SKM-1 (cell line): ENCODE measurements at regions not wholly inside any gene's neighbourhood (a gene's known extent, or its start where the extent isn't known, plus 50 kb on each side); places are given as distances from the start of the nearest gene placed in this dataset.
A peak's percentile ranks its signal among the peaks of the same experiment; 100 is the strongest.
"Not testable (repeated sequence)": the region's sequence is repeated elsewhere in the genome, so short reads cannot be mapped to it uniquely, and the experiment has no call there.

Experiments
- DNase-seq: peaks from one replicate; lab custom pipeline; 2025; ENCODE audit not compliant: unreplicated experiment; lab: John Stamatoyannopoulos, UW

DNA sequence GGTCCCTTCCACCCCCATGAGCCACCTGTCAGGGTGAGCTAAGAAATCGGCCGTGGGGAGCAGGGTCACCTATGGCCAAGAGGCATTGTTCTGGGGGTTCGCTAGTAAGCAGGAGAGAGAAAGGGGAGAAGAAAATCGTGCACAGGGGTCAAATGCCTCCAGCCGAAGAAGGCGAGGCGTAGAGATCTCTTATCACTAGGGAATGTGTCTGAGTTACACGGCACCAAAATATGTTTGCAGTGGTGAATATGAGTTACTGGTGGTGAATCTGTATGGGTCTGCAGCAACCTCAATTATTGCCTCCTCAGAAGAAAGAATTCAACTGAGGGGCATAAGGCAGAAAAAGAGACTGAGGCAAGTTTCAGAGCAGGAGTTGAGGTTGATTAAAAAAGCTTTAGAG lies 54.2 kb upstream of the RABGAP1L start:
- no peak for DNase-seq

DNA sequence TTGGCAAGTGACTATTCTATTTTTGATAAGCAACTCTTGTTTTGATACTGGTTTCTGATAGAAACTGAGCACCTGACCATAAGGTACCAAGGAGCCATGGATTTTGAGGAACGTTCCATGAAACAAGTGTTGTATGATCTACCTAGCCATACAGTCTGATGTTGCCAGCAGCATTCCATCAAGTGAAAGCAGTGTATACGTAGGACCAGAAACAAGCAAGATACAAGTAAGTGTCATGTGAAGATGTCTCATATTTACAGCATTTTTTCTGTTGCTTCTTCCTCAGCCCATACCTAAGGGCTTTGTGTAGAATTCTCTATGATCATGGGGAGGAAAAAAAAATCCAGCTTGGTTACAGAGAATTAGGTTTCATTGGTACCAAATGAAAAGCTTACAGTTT lies 55.6 kb upstream of the RABGAP1L start:
- no peak for DNase-seq

DNA sequence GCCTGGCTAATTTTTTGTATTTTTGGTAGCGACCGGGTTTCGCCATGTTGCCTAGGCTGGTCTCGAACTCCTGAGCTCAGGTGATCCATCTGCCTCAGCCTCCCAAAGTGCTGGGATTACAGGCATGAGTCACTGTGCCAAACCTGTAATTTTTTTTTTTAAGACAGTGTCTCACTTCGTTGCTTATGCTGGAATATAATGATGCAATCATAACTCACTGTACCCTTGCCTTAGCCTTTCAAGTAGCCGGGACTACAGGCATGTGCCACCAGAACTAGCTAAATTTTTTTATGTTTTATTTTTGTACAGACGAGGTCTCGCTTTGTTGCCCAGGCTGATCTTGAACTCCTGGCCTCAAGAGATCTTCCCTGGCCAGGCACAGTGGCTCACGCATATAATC lies 57.3 kb upstream of the RABGAP1L start:
- DNase-seq = not testable (repeated sequence)

DNA sequence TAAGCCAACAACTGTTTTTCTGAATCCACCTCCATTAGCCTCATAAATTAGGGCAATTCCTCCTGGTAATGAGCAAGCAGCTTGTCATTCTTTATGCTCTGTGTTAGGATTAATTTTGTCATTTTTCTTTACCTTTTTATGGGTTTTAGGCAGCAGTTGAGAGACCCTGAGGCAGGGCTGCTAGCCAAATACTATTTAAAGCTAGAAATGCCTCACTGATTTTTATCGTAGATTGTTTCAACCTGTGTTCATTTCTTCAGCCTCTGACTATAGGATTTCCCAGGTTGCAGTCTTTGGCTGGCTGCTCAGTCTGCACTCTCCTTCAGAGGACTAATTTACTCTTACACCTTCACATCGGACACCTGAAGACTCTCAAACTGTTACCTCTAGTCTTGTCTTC lies 61.9 kb upstream of the RABGAP1L start:
- DNase-seq = no peak

DNA sequence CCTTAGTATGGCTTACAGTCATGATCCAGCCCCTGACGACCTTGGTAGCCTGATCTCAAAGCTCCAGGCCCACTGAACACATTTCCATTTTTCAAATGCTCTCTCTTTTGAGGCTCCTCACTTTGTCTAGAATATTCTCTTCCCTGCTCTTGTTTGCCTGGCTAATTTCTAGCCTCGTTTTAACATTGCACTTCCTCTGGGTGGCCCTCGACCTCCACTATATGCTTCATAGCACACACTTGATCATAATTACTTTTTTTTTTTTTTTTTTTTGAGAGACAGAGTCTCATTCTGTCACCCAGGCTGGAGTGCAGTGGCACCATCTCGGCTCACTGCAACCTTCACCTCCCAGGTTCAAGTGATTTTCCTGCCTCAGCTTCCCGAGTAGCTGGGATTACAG lies 65.5 kb upstream of the RABGAP1L start:
- not testable (repeated sequence) for DNase-seq

DNA sequence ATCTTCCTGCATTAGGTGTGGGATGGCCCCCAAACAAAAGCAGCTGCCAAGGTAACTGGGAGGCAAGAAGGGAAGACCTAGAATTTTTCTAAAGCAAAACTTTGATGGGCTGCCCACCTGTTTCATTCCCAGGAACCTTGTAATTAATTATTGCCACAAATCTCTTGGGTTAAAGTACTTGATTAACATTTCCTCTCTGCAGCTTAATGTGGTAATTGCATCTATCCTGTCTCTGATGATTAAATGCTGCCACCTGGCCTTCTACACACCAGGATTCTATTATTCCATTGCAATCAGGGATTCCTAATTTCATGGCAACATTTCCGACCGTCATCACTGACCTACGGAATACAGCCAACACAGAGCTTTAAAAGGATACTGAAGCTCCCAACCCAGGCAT lies 68.3 kb upstream of the RC3H1 start:
- no peak for DNase-seq

DNA sequence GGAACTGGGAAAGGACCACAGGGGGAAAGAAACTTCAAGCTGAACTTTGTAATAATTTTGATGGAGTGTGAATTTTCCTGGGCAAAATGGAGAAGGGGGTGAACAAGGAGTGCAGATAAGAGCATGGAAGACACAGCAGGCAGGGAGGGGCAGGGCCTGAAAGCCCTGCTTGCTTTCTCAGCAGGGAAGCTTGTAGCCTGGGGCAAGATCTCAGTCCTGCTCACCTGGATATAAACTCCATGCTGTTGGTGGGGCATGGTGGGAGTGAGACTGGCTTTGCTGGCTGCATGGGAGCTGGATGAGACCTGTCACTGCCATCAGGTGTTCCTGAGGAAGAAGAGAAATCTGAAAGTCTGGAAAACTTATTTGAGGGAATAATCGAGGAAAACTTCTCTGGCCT lies 58.7 kb upstream of the RC3H1 start:
- no peak for DNase-seq

DNA sequence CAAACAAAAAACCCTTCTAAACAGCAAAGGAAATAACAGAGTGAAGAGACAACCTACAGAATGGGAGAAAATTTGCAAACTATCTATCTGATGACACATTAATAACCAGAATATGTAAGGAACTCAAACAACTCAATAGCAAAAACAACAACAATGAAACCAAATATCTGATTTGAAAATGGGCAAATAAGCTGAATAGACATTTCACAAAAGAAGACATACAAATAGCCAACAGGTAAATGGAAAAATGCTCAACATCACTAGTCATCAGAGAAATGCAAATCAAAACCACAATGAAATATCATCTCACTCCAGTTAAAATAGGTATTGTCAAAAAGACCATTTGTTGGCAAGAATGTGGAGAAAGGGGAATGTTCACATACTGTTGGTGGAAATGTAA lies 57.6 kb upstream of the RC3H1 start:
- no peak for DNase-seq

DNA sequence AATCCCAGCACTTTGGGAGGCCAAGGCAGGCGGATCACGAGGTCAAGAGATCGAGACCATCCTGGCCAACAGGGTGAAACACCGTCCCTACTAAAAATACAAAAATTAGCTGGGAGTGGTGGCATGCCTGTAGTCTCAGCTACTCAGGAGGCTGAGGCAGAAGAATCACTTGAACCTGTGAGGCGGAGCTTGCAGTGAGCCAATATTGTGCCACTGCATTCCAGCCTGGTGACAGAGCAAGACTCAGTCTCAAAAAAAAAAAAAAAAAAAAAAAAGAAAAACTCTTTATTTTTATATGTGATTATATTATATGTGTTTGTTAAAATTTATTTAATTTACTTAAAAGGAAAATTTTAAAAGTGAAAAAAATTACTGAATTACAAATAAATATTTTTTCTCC lies 56.8 kb upstream of the RC3H1 start:
- not testable (repeated sequence) for DNase-seq

DNA sequence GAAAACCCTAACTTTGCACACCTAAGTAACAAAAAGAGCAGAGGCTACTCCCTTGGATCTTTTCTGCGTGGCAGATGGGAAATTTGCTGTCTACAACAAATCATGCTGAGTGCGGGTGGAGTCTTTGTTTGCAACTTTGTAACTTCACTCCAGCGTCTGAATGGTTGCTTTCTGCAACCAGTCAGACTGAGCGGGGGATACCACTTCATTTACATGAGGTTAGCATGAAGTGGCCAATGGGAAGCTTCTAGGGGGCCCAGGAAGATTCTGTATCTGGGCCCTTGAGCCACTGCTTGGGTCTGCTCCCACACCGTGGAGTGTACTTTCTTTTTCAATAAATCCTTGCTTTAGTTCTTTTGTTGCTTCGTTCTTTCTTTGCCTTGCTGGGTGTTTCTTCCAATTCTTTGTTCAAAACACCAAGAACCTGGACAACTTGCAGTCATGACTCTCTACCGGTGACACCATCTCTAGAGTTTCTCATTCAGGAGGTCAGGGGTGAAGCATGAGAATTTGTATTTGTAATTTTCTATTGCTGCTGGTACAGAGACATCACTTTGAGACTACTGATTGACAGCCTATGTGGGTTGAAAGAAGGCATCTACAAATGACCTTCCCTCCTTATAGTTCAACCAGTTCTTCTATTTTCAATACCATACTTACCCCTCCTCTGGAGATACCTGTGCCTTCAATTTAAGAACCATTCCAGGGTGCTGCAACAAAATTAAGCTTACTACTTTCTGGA lies 55.8 kb upstream of the RC3H1 start:
- no peak for DNase-seq

DNA sequence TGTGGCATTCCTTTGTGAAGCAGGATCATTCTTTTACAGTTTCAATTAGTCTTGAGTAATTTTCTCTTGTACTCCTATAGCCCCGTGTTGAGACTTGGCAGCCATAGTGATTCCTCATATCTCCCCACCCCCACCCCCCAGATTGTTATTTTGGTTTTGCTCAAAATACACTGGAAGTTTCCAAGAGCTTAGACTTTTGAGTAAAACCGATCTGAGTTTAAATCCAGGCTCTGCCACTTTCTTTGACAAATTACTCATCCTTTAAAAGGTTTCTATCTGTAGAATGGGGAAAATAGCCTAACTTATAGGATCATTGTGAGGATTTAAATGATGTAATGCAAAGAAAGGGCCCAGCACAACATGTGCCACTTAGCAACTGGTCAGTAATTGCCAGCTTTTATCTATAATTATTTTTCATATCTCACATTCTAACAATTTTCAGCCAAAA lies 53.1 kb upstream of the RC3H1 start:
- no peak for DNase-seq

DNA sequence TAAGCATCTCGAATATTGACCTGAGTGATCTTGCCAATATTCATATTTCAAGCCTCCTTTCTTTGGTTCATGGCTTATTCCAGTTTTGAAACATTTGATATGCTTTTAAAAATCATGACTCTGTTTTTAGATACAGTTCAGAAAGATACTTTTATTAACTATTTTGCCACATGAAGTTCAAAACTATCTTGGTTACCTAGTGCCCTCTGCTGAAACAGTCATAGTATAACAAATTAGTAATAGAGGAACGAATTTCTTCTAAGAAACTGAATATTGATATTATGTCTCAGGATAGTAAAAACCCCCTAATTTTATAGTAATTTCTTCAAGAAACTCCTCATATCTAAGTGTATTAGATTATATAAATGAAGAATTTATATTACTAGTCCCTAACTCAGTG lies 52.6 kb upstream of the RC3H1 start:
- peak; percentile 30 for DNase-seq

DNA sequence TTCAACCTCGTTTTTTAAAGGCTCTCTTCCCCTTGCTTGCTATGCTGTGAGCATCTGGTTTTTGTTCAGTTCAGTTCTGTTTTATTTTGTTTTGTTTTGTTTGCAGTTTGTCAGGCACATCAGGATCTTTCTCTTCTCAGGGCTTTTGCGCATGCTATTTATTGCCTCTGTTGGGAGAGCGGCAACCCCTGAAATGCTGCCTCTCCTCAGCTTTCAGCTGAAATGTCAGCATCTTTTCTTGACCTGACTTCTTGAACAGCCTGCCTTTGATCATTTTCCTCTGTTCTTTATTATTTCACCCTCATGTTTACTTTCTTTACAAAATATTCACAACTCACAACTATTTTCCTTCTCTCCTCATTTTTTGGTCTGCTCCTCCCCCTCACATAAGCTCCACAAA lies 50.4 kb upstream of the RC3H1 start:
- no peak for DNase-seq
